CD4-positive, CD25-positive, alpha-beta regulatory T cell (primary cell): ENCODE measurements at regions not wholly inside any gene's neighbourhood (a gene's known extent, or its start where the extent isn't known, plus 50 kb on each side); places are given as distances from the start of the nearest gene placed in this dataset.

ENCODE experiments used
- ATAC-seq, 2 donors: fragments of 150-1000 bp; cut with Tn5 transposase; one replicate each; pipeline ENCODE4 v1.10.0; 2021; ENCODE audit warnings: low read depth in 2 of 2, moderate number of reproducible peaks in 2 of 2, moderate library complexity in 1 of 2
- DNase-seq, 3 donors: peaks; one replicate each; pipeline versions ENCODE4 v3.0.0 to v3.0.0-alpha.2; 2012 to 2022; ENCODE audit warnings: mixed read lengths in 1 of 3
- H3K27ac ChIP-seq: one replicate; pipeline ENCODE4 v1.7.0; 2013; ENCODE audit warnings: mild to moderate bottlenecking, low read length; ENCODE audit not compliant: insufficient read depth, poor library complexity, severe bottlenecking
- H3K27me3 ChIP-seq: one replicate; pipeline ENCODE4 v1.7.0; 2013; ENCODE audit warnings: low read length; ENCODE audit not compliant: control insufficient read depth, insufficient read depth
- H3K36me3 ChIP-seq: one replicate; pipeline ENCODE4 v1.7.0; 2013; ENCODE audit warnings: mild to moderate bottlenecking, low read length, moderate library complexity; ENCODE audit not compliant: control insufficient read depth, insufficient read depth
- H3K4me1 ChIP-seq: 2 replicates; pipeline ENCODE4 v1.7.0; 2013; ENCODE audit warnings: mild to moderate bottlenecking, low read length; ENCODE audit not compliant: insufficient read depth, control insufficient read depth, poor library complexity, severe bottlenecking
- H3K4me3 ChIP-seq: one replicate; pipeline ENCODE4 v1.7.0; 2013; ENCODE audit warnings: low read depth, mild to moderate bottlenecking, low read length, moderate library complexity
- H3K9me3 ChIP-seq, 2 experiments: 1 replicate in 1 of 2; 2 replicates in 1 of 2; pipeline ENCODE4 v1.7.0; 2013; ENCODE audit warnings: low read length in 2 of 2, mild to moderate bottlenecking in 1 of 2, moderate library complexity in 1 of 2; ENCODE audit not compliant: control insufficient read depth in 2 of 2
- H3K27ac Mint-ChIP-seq, 3 donors: one replicate each; pipeline ENCODE4 v1.8.0; 2020 to 2022; ENCODE audit warnings: mild to moderate bottlenecking in 3 of 3, mixed read lengths in 3 of 3, moderate library complexity in 2 of 3
- H3K27me3 Mint-ChIP-seq: one replicate; pipeline ENCODE4 v1.8.0; 2022; ENCODE audit warnings: mild to moderate bottlenecking, mixed read lengths
- H3K36me3 Mint-ChIP-seq: one replicate; pipeline ENCODE4 v1.8.0; 2020; ENCODE audit warnings: mixed read lengths
- H3K4me1 Mint-ChIP-seq, 4 donors: one replicate each; pipeline ENCODE4 v1.8.0; 2020 to 2022; ENCODE audit warnings: mixed read lengths in 4 of 4, mild to moderate bottlenecking in 1 of 4
- H3K4me3 Mint-ChIP-seq, 4 donors: one replicate each; pipeline ENCODE4 v1.8.0; 2020 to 2022; ENCODE audit warnings: mild to moderate bottlenecking in 4 of 4, mixed read lengths in 4 of 4, moderate library complexity in 3 of 4
- H3K9me3 Mint-ChIP-seq, 7 donors: one replicate each; pipeline ENCODE4 v1.8.0; 2020 to 2022; ENCODE audit warnings: mixed read lengths in 7 of 7, mild to moderate bottlenecking in 3 of 7, moderate library complexity in 2 of 7

GRCh38 chr14:96632363-96632758, 130.2 kb downstream of the PAPOLA start:
- Histone ChIP-seq H3K4me3 (no peak overlapping the region), H3K4me1 (no peaks in the 10 kb centered on the region), H3K27me3 (no peaks in the 10 kb centered on the region), H3K36me3 (no peaks in the 10 kb centered on the region), H3K9me3 (no peaks in the 10 kb centered on the region), H3K27ac (no peak overlapping the region)
- no peaks in the 10 kb centered on the region for H3K36me3 Mint-ChIP-seq
- H3K4me1 Mint-ChIP-seq = peaks cover 0 to 2% (median 0%) of the 10 kb centered on the region in 4 donors
- H3K4me3 Mint-ChIP-seq = no peak overlapping the region
- DNase-seq (no peak), ATAC-seq (no peak)
- H3K9me3 Mint-ChIP-seq = no peaks in the 10 kb centered on the region
- no peaks in the 10 kb centered on the region for H3K27me3 Mint-ChIP-seq
- H3K27ac Mint-ChIP-seq = no peak overlapping the region

GRCh38 chr14:96633096-96633495, 130.9 kb downstream of the PAPOLA start:
- Histone ChIP-seq H3K9me3 (no peaks in the 10 kb centered on the region), H3K27ac (no peak overlapping the region), H3K36me3 (no peaks in the 10 kb centered on the region), H3K27me3 (no peaks in the 10 kb centered on the region), H3K4me1 (no peaks in the 10 kb centered on the region), H3K4me3 (no peak overlapping the region)
- Mint-ChIP-seq H3K36me3 (no peaks in the 10 kb centered on the region), H3K4me3 (no peak overlapping the region), H3K9me3 (no peaks in the 10 kb centered on the region), H3K27me3 (no peaks in the 10 kb centered on the region), H3K27ac (peak overlapping the region in 1 of 3 donors; percentile 27), H3K4me1 (peaks cover 0 to 2% (median 0%) of the 10 kb centered on the region in 4 donors)
- no peak for ATAC-seq
- DNase-seq = no peak

- H3K4me1 ChIP-seq = no peaks in the 10 kb centered on the region
- no peaks in the 10 kb centered on the region for H3K9me3 ChIP-seq
- no peaks in the 10 kb centered on the region for H3K27me3 ChIP-seq
- no peaks in the 10 kb centered on the region for H3K36me3 ChIP-seq
- Mint-ChIP-seq H3K27ac (no peak overlapping the region), H3K36me3 (no peaks in the 10 kb centered on the region), H3K27me3 (no peaks in the 10 kb centered on the region), H3K4me1 (peaks cover 0 to 2% (median 0%) of the 10 kb centered on the region in 4 donors), H3K9me3 (no peaks in the 10 kb centered on the region), H3K4me3 (no peak overlapping the region)
- no peak for ATAC-seq
- no peak overlapping the region for H3K4me3 ChIP-seq
- no peak overlapping the region for H3K27ac ChIP-seq
- no peak for DNase-seq
These were observed 132.3 kb downstream of the PAPOLA start for GRCh38 chr14:96634481-96634880.

GRCh38 chr14:96634896-96635295, 132.7 kb downstream of the PAPOLA start:
- ATAC-seq (no peak), DNase-seq (no peak)
- no peak overlapping the region for H3K4me3 ChIP-seq
- no peaks in the 10 kb centered on the region for H3K4me1 ChIP-seq
- H3K9me3 ChIP-seq = no peaks in the 10 kb centered on the region
- Mint-ChIP-seq H3K9me3 (no peaks in the 10 kb centered on the region), H3K36me3 (no peaks in the 10 kb centered on the region), H3K27me3 (no peaks in the 10 kb centered on the region), H3K27ac (no peak overlapping the region), H3K4me1 (peaks cover 0 to 2% (median 0%) of the 10 kb centered on the region in 4 donors), H3K4me3 (no peak overlapping the region)
- no peaks in the 10 kb centered on the region for H3K27me3 ChIP-seq
- H3K36me3 ChIP-seq = no peaks in the 10 kb centered on the region
- H3K27ac ChIP-seq = no peak overlapping the region

- no peaks in the 10 kb centered on the region for H3K27me3 ChIP-seq
- Mint-ChIP-seq H3K9me3 (no peaks in the 10 kb centered on the region), H3K4me3 (no peak overlapping the region), H3K27ac (peak overlapping the region in 1 of 3 donors; percentile 72), H3K36me3 (no peaks in the 10 kb centered on the region), H3K4me1 (peaks cover 0 to 2% (median 0%) of the 10 kb centered on the region in 4 donors), H3K27me3 (no peaks in the 10 kb centered on the region)
- DNase-seq (no peak), ATAC-seq (no peak)
- no peaks in the 10 kb centered on the region for H3K9me3 ChIP-seq
- no peaks in the 10 kb centered on the region for H3K36me3 ChIP-seq
- no peak overlapping the region for H3K27ac ChIP-seq
- no peaks in the 10 kb centered on the region for H3K4me1 ChIP-seq
- H3K4me3 ChIP-seq = no peak overlapping the region
These were observed 133.7 kb downstream of the PAPOLA start for GRCh38 chr14:96635850-96636249.

GRCh38 chr14:96637521-96637920, 135.3 kb downstream of the PAPOLA start:
- H3K4me1 ChIP-seq = no peaks in the 10 kb centered on the region
- ATAC-seq (no peak), DNase-seq (no peak)
- H3K9me3 ChIP-seq = no peaks in the 10 kb centered on the region
- no peak overlapping the region for H3K4me3 ChIP-seq
- H3K4me3 Mint-ChIP-seq = no peak overlapping the region
- H3K9me3 Mint-ChIP-seq = no peaks in the 10 kb centered on the region
- H3K4me1 Mint-ChIP-seq = peaks cover 0 to 2% (median 0%) of the 10 kb centered on the region in 4 donors
- H3K27ac ChIP-seq = no peak overlapping the region
- H3K27me3 Mint-ChIP-seq = no peaks in the 10 kb centered on the region
- no peaks in the 10 kb centered on the region for H3K36me3 ChIP-seq
- no peak overlapping the region for H3K27ac Mint-ChIP-seq
- no peaks in the 10 kb centered on the region for H3K27me3 ChIP-seq
- no peaks in the 10 kb centered on the region for H3K36me3 Mint-ChIP-seq

- Mint-ChIP-seq H3K9me3 (no peaks in the 10 kb centered on the region), H3K36me3 (no peaks in the 10 kb centered on the region), H3K27ac (no peak overlapping the region), H3K27me3 (no peaks in the 10 kb centered on the region), H3K4me3 (no peak overlapping the region), H3K4me1 (peaks cover 0 to 2% (median 0%) of the 10 kb centered on the region in 4 donors)
- Histone ChIP-seq H3K27ac (no peak overlapping the region), H3K4me3 (no peak overlapping the region), H3K36me3 (no peaks in the 10 kb centered on the region), H3K27me3 (no peaks in the 10 kb centered on the region), H3K4me1 (no peaks in the 10 kb centered on the region), H3K9me3 (no peaks in the 10 kb centered on the region)
- ATAC-seq (no peak), DNase-seq (no peak)
These were observed 136.1 kb downstream of the PAPOLA start for GRCh38 chr14:96638041-96638855.

GRCh38 chr14:96639550-96639949, 137.4 kb downstream of the PAPOLA start:
- Histone ChIP-seq H3K36me3 (no peaks in the 10 kb centered on the region), H3K4me3 (no peak overlapping the region), H3K9me3 (no peaks in the 10 kb centered on the region), H3K27ac (no peak overlapping the region), H3K4me1 (no peaks in the 10 kb centered on the region), H3K27me3 (no peaks in the 10 kb centered on the region)
- no peak overlapping the region for H3K27ac Mint-ChIP-seq
- peaks cover 0 to 1% (median 0%) of the 10 kb centered on the region in 7 donors for H3K9me3 Mint-ChIP-seq
- H3K36me3 Mint-ChIP-seq = no peaks in the 10 kb centered on the region
- ATAC-seq (no peak), DNase-seq (no peak)
- no peaks in the 10 kb centered on the region for H3K27me3 Mint-ChIP-seq
- no peaks in the 10 kb centered on the region for H3K4me1 Mint-ChIP-seq
- H3K4me3 Mint-ChIP-seq = no peak overlapping the region
